ENCODE measurements at regions not wholly inside any gene's neighbourhood (a gene's known extent, or its start where the extent isn't known, plus 50 kb on each side); places are given as distances from the start of the nearest gene placed in this dataset.

DNA sequence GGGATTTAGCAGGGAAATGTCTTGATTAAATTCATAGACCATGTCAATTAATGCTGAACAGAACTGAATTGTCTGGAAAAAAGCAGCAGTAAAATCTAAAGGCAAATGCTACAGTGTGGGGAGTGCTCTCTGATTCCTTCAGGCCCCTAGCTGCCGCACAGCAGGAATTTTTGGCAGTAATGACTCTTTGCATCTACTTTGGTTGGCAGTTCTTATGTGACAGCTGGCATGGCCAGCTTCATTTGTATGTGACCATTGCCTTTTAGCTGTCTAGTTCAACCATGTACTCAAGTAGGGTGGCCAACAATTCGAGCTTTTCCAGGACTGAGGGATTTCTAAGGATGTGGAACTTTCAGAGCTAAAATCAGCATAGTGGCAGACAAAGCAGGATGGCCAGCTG, 499.1 kb upstream of the MAN1A1 start:
- TF ChIP-seq TAF1 (IDR thresholded peaks at IDR 0.05; ENCODE audit: borderline replicate concordance, insufficient read depth, low read length) = no peak
- TF ChIP-seq FOXP2 (optimal IDR thresholded peaks at IDR 0.05; ENCODE audit: borderline replicate concordance, extremely low read depth, extremely low read length, insufficient read depth) = no peak

DNA sequence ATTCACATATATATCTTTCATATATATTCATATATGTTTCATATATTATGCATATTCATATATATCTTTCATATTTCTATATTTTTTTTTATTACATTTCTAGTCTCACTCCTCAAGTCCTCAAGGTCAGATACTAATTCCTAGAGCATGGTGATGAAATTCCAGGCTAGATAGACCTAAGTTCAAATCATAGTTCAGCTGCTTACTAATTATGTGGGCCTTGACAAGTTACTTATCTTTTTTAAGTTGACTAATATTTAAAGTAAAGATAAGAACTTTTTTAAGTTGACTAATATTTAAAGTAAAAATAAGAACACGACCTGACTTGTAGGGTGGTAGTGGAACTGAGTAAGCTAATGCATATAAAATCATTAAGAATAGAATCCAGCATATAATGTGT, 495.6 kb upstream of the MAN1A1 start:
- no peak for TF ChIP-seq FOXP2 (optimal IDR thresholded peaks at IDR 0.05; ENCODE audit: borderline replicate concordance, extremely low read depth, extremely low read length, insufficient read depth)
- TF ChIP-seq, protein P1, sequence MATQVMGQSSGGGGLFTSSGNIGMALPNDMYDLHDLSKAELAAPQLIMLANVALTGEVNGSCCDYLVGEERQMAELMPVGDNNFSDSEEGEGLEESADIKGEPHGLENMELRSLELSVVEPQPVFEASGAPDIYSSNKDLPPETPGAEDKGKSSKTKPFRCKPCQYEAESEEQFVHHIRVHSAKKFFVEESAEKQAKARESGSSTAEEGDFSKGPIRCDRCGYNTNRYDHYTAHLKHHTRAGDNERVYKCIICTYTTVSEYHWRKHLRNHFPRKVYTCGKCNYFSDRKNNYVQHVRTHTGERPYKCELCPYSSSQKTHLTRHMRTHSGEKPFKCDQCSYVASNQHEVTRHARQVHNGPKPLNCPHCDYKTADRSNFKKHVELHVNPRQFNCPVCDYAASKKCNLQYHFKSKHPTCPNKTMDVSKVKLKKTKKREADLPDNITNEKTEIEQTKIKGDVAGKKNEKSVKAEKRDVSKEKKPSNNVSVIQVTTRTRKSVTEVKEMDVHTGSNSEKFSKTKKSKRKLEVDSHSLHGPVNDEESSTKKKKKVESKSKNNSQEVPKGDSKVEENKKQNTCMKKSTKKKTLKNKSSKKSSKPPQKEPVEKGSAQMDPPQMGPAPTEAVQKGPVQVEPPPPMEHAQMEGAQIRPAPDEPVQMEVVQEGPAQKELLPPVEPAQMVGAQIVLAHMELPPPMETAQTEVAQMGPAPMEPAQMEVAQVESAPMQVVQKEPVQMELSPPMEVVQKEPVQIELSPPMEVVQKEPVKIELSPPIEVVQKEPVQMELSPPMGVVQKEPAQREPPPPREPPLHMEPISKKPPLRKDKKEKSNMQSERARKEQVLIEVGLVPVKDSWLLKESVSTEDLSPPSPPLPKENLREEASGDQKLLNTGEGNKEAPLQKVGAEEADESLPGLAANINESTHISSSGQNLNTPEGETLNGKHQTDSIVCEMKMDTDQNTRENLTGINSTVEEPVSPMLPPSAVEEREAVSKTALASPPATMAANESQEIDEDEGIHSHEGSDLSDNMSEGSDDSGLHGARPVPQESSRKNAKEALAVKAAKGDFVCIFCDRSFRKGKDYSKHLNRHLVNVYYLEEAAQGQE (IDR thresholded peaks at IDR 0.05; ENCODE audit: insufficient read depth in 1 of 2, low read depth in 2 of 2, low read length in 2 of 2) = no peak
- no peak for TF ChIP-seq TAF1 (IDR thresholded peaks at IDR 0.05; ENCODE audit: borderline replicate concordance, insufficient read depth, low read length)
- TF ChIP-seq SIN3A (IDR thresholded peaks at IDR 0.05; ENCODE audit: borderline replicate concordance, insufficient read depth, low read length) = no peak
- TF ChIP-seq POLR2AphosphoS5 (IDR thresholded peaks at IDR 0.05; ENCODE audit: low read depth, low read length) = no peak

DNA sequence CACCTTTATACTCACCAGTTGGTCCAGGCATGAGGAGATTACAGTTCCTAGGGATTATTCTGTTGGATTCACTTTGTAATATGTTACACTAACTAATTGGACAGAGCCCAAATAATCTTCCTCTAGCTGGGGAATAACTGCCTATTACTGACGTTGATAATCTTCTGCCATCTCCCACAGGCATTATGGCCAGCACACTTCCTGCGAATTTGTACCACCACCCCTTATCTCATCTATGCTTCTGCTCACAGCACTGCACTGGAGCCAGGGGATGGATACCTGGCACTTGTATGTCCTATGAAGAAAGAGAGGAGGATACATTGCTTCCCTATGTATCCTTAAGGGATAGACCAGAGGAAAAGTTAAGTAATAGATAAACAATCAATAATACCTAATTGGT, 494.8 kb upstream of the MAN1A1 start:
- TF ChIP-seq POLR2AphosphoS5 (IDR thresholded peaks at IDR 0.05; ENCODE audit: low read depth, low read length) (no peak), FOXP2 (optimal IDR thresholded peaks at IDR 0.05; ENCODE audit: borderline replicate concordance, extremely low read depth, extremely low read length, insufficient read depth) (no peak), TAF1 (IDR thresholded peaks at IDR 0.05; ENCODE audit: borderline replicate concordance, insufficient read depth, low read length) (no peak)
- TF ChIP-seq, protein P1 (IDR thresholded peaks at IDR 0.05; ENCODE audit: insufficient read depth in 1 of 2, low read depth in 2 of 2, low read length in 2 of 2) = no peak

DNA sequence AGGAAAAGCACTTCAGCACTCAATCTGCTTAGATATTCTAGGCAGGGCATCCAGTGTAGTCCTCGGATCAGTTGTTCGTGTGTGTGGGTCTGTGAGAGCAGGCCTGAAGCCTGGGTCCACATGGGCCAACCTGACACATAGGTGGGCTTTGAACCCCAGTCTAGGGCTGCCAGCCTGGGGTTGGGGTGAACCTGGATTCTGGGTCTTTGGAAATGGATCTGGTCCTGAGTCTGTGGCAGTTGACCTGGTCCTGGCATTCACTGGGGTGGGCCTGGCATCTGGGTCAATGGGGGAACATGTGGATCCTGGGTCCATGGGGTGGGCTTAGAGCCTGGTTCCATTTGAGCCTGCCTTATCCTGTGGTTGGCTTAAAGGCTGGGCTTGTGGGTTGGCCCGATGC, 492.6 kb upstream of the MAN1A1 start:
- TF ChIP-seq TAF1 (IDR thresholded peaks at IDR 0.05; ENCODE audit: borderline replicate concordance, insufficient read depth, low read length) (no peak), SIN3A (IDR thresholded peaks at IDR 0.05; ENCODE audit: borderline replicate concordance, insufficient read depth, low read length) (no peak)

DNA sequence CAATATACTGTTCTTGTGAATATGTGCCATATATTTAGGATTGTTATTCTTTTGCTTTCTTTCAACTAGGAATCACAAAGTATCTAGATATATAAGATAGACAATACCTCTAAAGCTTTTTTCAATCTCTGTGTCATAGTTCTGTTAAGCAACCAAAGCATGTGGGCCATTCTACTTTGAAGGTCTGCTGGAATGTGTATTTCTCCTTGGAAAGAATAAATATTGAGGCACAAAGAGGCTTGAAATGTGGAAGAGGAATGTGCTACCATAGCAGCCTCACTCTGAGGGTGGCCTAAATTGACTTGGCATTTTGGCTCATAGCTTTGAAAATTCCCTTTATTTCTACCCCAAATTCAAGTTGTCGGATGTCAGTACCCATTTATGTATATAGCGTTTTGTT, 488.5 kb upstream of the MAN1A1 start:
- TF ChIP-seq TAF1 (IDR thresholded peaks at IDR 0.05; ENCODE audit: borderline replicate concordance, insufficient read depth, low read length) (no peak), SIN3A (IDR thresholded peaks at IDR 0.05; ENCODE audit: borderline replicate concordance, insufficient read depth, low read length) (no peak), FOXP2 (optimal IDR thresholded peaks at IDR 0.05; ENCODE audit: borderline replicate concordance, extremely low read depth, extremely low read length, insufficient read depth) (no peak), POLR2AphosphoS5 (IDR thresholded peaks at IDR 0.05; ENCODE audit: low read depth, low read length) (no peak)
- TF ChIP-seq, protein P1 (IDR thresholded peaks at IDR 0.05; ENCODE audit: insufficient read depth in 1 of 2, low read depth in 2 of 2, low read length in 2 of 2) = no peak

DNA sequence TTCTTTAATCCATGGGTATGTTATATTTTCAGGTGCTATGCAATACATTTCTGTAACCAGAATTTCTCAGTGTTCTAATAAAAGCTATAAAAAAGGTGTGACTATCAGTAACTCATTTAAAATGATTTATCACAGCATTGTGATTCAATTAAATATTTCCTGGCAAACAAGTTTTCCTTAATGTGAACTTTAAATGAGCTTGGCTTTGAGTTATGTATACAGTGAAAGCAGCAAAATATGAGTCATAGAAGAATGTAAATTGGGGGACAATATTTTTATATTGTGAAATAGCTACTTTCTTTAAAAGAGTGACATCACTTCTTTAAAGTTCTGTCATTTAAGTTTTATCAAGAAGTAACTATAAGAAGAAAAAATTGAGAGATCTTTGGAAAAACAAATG, 484.9 kb upstream of the MAN1A1 start:
- TF ChIP-seq, protein P1 (IDR thresholded peaks at IDR 0.05; ENCODE audit: insufficient read depth in 1 of 2, low read depth in 2 of 2, low read length in 2 of 2) = no peak
- TF ChIP-seq POLR2AphosphoS5 (IDR thresholded peaks at IDR 0.05; ENCODE audit: low read depth, low read length) (no peak), TAF1 (IDR thresholded peaks at IDR 0.05; ENCODE audit: borderline replicate concordance, insufficient read depth, low read length) (no peak), FOXP2 (optimal IDR thresholded peaks at IDR 0.05; ENCODE audit: borderline replicate concordance, extremely low read depth, extremely low read length, insufficient read depth) (no peak), SIN3A (IDR thresholded peaks at IDR 0.05; ENCODE audit: borderline replicate concordance, insufficient read depth, low read length) (no peak)

Data from PFSK-1 (cell line).